ENCODE measurements at regions not wholly inside any gene's neighbourhood (a gene's known extent, or its start where the extent isn't known, plus 50 kb on each side); places are given as distances from the start of the nearest gene placed in this dataset.

GRCh38 chr10:27451054-27451453 lies 53.0 kb upstream of the RAB18 start:
- ChIA-PET POLR2A (no interaction called here), CTCF (no interaction called here)
- TF ChIP-seq CTCF (IDR thresholded peaks at IDR 0.05; ENCODE audit: control extremely low read depth, extremely low read depth, low read depth, missing control alignments): no peak
- DNase-seq (ENCODE audit: extremely low spot score): no peak

GRCh38 chr10:27450225-27450624 lies 53.9 kb upstream of the RAB18 start:
- POLR2A ChIA-PET: no interaction called here
- CTCF ChIA-PET: no interaction called here
- DNase-seq (ENCODE audit: extremely low spot score): no peak
- TF ChIP-seq CTCF (IDR thresholded peaks at IDR 0.05; ENCODE audit: control extremely low read depth, extremely low read depth, low read depth, missing control alignments): no peak

- no peak for DNase-seq (ENCODE audit: extremely low spot score)
- POLR2A ChIA-PET: no interaction called here
- CTCF ChIA-PET: interaction anchor here (1.4 kb wide), 1 partner anchor 36 kb away, joined by 3 read pairs; no protein-coding TSS in a partner anchor
- TF ChIP-seq CTCF (IDR thresholded peaks at IDR 0.05; ENCODE audit: control extremely low read depth, extremely low read depth, low read depth, missing control alignments): no peak
These were observed 54.5 kb upstream of the RAB18 start for GRCh38 chr10:27449571-27449970.

GRCh38 chr10:27448921-27449320 lies 55.2 kb upstream of the RAB18 start:
- CTCF ChIA-PET: interaction anchor here (0.6 to 1.7 kb wide), 3 partner anchors 10 to 108 kb away, joined by 3 read pairs; no protein-coding TSS in a partner anchor
- no peak for TF ChIP-seq CTCF (IDR thresholded peaks at IDR 0.05; ENCODE audit: control extremely low read depth, extremely low read depth, low read depth, missing control alignments)
- no peak for DNase-seq (ENCODE audit: extremely low spot score)
- POLR2A ChIA-PET: no interaction called here

GRCh38 chr10:27447540-27447939 lies 56.6 kb upstream of the RAB18 start:
- no peak for TF ChIP-seq CTCF (IDR thresholded peaks at IDR 0.05; ENCODE audit: control extremely low read depth, extremely low read depth, low read depth, missing control alignments)
- ChIA-PET POLR2A (no interaction called here), CTCF (interaction anchor here (1.0 to 1.7 kb wide), 3 partner anchors 12 to 210 kb away, joined by 3 to 8 read pairs (median 4); no protein-coding TSS in a partner anchor)
- DNase-seq (ENCODE audit: extremely low spot score): no peak

GRCh38 chr10:27446091-27446918 lies 57.8 kb upstream of the RAB18 start:
- no peak for TF ChIP-seq CTCF (IDR thresholded peaks at IDR 0.05; ENCODE audit: control extremely low read depth, extremely low read depth, low read depth, missing control alignments)
- DNase-seq (ENCODE audit: extremely low spot score): peak; percentile 14

More at GRCh38 chr10:27446091-27446918, 57.8 kb upstream of the RAB18 start:
- POLR2A ChIA-PET: no interaction called here
- CTCF ChIA-PET: interaction anchor here (1.2 kb wide), 2 partner anchors 211 to 936 kb away, joined by 4 to 6 read pairs; no protein-coding TSS in a partner anchor

Measured in GM10248 (cell line).